ENCODE measurements at regions not wholly inside any gene's neighbourhood (a gene's known extent, or its start where the extent isn't known, plus 50 kb on each side); places are given as distances from the start of the nearest gene placed in this dataset.

GRCh38 chr18:25962919-25963318 is 127.5 kb downstream of the SS18 start:
- Histone ChIP-seq H3K4me3 (no peak overlapping the region), H3K9me3 (no peaks in the 10 kb centered on the region), H3K27me3 (no peaks in the 10 kb centered on the region), H3K4me1 (no peaks in the 10 kb centered on the region), H3K27ac (no peak overlapping the region), H3K36me3 (no peaks in the 10 kb centered on the region)
- TF ChIP-seq POLR2A (IDR thresholded peaks at IDR 0.05) (no peak), CTCF (IDR thresholded peaks at IDR 0.05) (no peak)
- intact Hi-C loops (cut with DNase I; ENCODE audit: low total_unique reads), result no loop called here
- no peak for DNase-seq

- Histone ChIP-seq H3K4me3 (no peak overlapping the region), H3K27ac (no peak overlapping the region), H3K27me3 (no peaks in the 10 kb centered on the region), H3K4me1 (no peaks in the 10 kb centered on the region), H3K9me3 (no peaks in the 10 kb centered on the region), H3K36me3 (no peaks in the 10 kb centered on the region)
- no peak for TF ChIP-seq CTCF (IDR thresholded peaks at IDR 0.05)
- no peak for TF ChIP-seq POLR2A (IDR thresholded peaks at IDR 0.05)
- intact Hi-C loops (cut with DNase I; ENCODE audit: low total_unique reads), result no loop called here
- no peak for DNase-seq
Observed at GRCh38 chr18:25962176-25962575, 128.2 kb downstream of the SS18 start.

- intact Hi-C loops (cut with DNase I; ENCODE audit: low total_unique reads), result no loop called here
- no peaks in the 10 kb centered on the region for H3K27me3 ChIP-seq
- no peak for DNase-seq
- H3K36me3 ChIP-seq, result no peaks in the 10 kb centered on the region
- H3K27ac ChIP-seq, result no peak overlapping the region
- TF ChIP-seq POLR2A (IDR thresholded peaks at IDR 0.05) (no peak), CTCF (IDR thresholded peaks at IDR 0.05) (no peak)
- no peaks in the 10 kb centered on the region for H3K9me3 ChIP-seq
- H3K4me1 ChIP-seq, result no peaks in the 10 kb centered on the region
- H3K4me3 ChIP-seq, result no peak overlapping the region
Observed at GRCh38 chr18:25957017-25957416, 133.4 kb downstream of the SS18 start.

GRCh38 chr18:25953111-25953510 is 137.3 kb downstream of the SS18 start:
- intact Hi-C loops (cut with DNase I; ENCODE audit: low total_unique reads), result no loop called here
- DNase-seq, result no peak
- Histone ChIP-seq H3K36me3 (no peaks in the 10 kb centered on the region), H3K27ac (no peak overlapping the region), H3K4me1 (no peaks in the 10 kb centered on the region), H3K9me3 (no peaks in the 10 kb centered on the region), H3K27me3 (no peaks in the 10 kb centered on the region), H3K4me3 (no peak overlapping the region)
- TF ChIP-seq CTCF (IDR thresholded peaks at IDR 0.05) (no peak), POLR2A (IDR thresholded peaks at IDR 0.05) (no peak)

- TF ChIP-seq POLR2A (IDR thresholded peaks at IDR 0.05) (no peak), CTCF (IDR thresholded peaks at IDR 0.05) (no peak)
- no peak overlapping the region for H3K27ac ChIP-seq
Observed at GRCh38 chr18:25950321-25950720, 140.1 kb downstream of the SS18 start.

More at GRCh38 chr18:25950321-25950720, 140.1 kb downstream of the SS18 start:
- no peaks in the 10 kb centered on the region for H3K27me3 ChIP-seq
- intact Hi-C loops (cut with DNase I; ENCODE audit: low total_unique reads), result no loop called here
- no peaks in the 10 kb centered on the region for H3K4me1 ChIP-seq
- H3K36me3 ChIP-seq, result no peaks in the 10 kb centered on the region
- DNase-seq, result no peak
- H3K4me3 ChIP-seq, result no peak overlapping the region
- H3K9me3 ChIP-seq, result no peaks in the 10 kb centered on the region

All from uterus (tissue), 3 donors.